GM12878 (cell line): ENCODE measurements at regions not wholly inside any gene's neighbourhood (a gene's known extent, or its start where the extent isn't known, plus 50 kb on each side); places are given as distances from the start of the nearest gene placed in this dataset.

Source experiments
- ATAC-seq: fragments of 200-7000 bp; cut with Tn5 transposase; 3 replicates; pipeline ENCODE4 v1.9.1; 2020; ENCODE audit warnings: mild to moderate bottlenecking, moderate library complexity
- BruUV-seq: library from RNA; stranded (reverse); fragments of 400-500 nt; replicated peaks from 2 replicates; lab custom pipeline; 2021; lab: Mats Ljungman, UMichigan
- CTCF ChIA-PET: fragments of 300-600 bp; sonication (Branson Sonifier 250); formaldehyde crosslinking; extraction: SDS; loops from one replicate; lab custom pipeline; 2021; ENCODE audit warnings: inconsistent platforms; lab: Yijun Ruan, JAX
- POLR2A ChIA-PET: fragments of 350-600 bp; formaldehyde crosslinking; extraction: SDS; loops from one replicate; lab custom pipeline; 2021; ENCODE audit warnings: inconsistent platforms; lab: Charles Lee
- RAD21 ChIA-PET: fragments of 300-600 bp; sonication (Branson Sonifier 250); formaldehyde crosslinking; loops from one replicate; lab custom pipeline; 2023; ENCODE audit warnings: antibody characterized with exemption; ENCODE audit not compliant: unreplicated experiment; lab: Charles Lee
- SMC1A ChIA-PET: fragments of 300-600 bp; sonication (Branson Sonifier 250); formaldehyde crosslinking; loops from one replicate; lab custom pipeline; 2023; ENCODE audit not compliant: unreplicated experiment, uncharacterized antibody; lab: Charles Lee
- DNase-seq: peaks from one replicate; pipeline ENCODE4 v3.0.0-alpha.2; 2011; ENCODE audit warnings: low read depth, low spot score
- FAIRE-seq: peaks from 3 replicates; lab custom pipeline; 2011; peaks lifted over from hg19 to GRCh38; lab: Jason Lieb, UNC
- H2AFZ ChIP-seq: 2 replicates; pipeline ENCODE4 v1.6.0; 2011; ENCODE audit warnings: low read depth, low read length, control low read depth; ENCODE audit not compliant: control insufficient read depth
- H3K27ac ChIP-seq: 2 replicates; pipeline ENCODE4 v1.5.1; 2011; ENCODE audit warnings: control low read depth; ENCODE audit not compliant: control insufficient read depth, insufficient read depth
- H3K27me3 ChIP-seq, 2 experiments: replicated peaks in 1 of 2; 2 replicates each; pipeline versions ENCODE4 v1.6.0 to v1.6.1; 2011; ENCODE audit warnings: low read length in 1 of 2; ENCODE audit not compliant: control insufficient read depth in 2 of 2, insufficient read depth in 2 of 2
- H3K36me3 ChIP-seq, 2 experiments: 2 replicates each; pipeline ENCODE4 v1.5.1; 2011; ENCODE audit warnings: low read length in 1 of 2; ENCODE audit not compliant: control insufficient read depth in 2 of 2, insufficient read depth in 2 of 2
- H3K4me1 ChIP-seq: 2 replicates; pipeline ENCODE4 v1.6.1; 2011; ENCODE audit warnings: mild to moderate bottlenecking, low read length, moderate library complexity, mixed read lengths; ENCODE audit not compliant: control insufficient read depth, insufficient read depth
- H3K4me2 ChIP-seq: 2 replicates; pipeline ENCODE4 v1.6.0; 2011; ENCODE audit warnings: control low read depth; ENCODE audit not compliant: control insufficient read depth, insufficient read depth
- H3K4me3 ChIP-seq: fragments of 200-600 bp; sonication (generic); 2 replicates; pipeline ENCODE4 v1.5.1; 2016
- H3K79me2 ChIP-seq: 2 replicates; pipeline ENCODE4 v1.6.0; 2011; ENCODE audit warnings: low read length; ENCODE audit not compliant: control insufficient read depth, insufficient read depth
- H3K9ac ChIP-seq: 2 replicates; pipeline ENCODE4 v1.8.0; 2011; ENCODE audit warnings: low read length, control low read depth, mixed read lengths; ENCODE audit not compliant: control insufficient read depth, insufficient read depth
- H3K9me3 ChIP-seq: replicated peaks from 3 replicates; pipeline ENCODE4 v1.5.1; 2011; ENCODE audit warnings: mild to moderate bottlenecking, low read length; ENCODE audit not compliant: control insufficient read depth, insufficient read depth
- H4K20me1 ChIP-seq: 2 replicates; pipeline ENCODE4 v1.6.0; 2011; ENCODE audit not compliant: control insufficient read depth, insufficient read depth
- CHD2 ChIP-seq: IDR thresholded peaks from 2 replicates; pipeline ENCODE4 v1.6.1; 2011; ENCODE audit warnings: low read depth, low read length, improper control_type of control experiment, borderline replicate concordance
- CREB1 ChIP-seq: IDR thresholded peaks from 2 replicates; pipeline ENCODE4 v1.6.1; 2012; ENCODE audit warnings: low read depth, mild to moderate bottlenecking, inconsistent platforms
- CTCF ChIP-seq, 3 experiments: IDR thresholded peaks in 2 of 3; conservative IDR thresholded peaks in 1 of 3; 2 replicates each; pipeline ENCODE4 v1.5.1; 2011; ENCODE audit warnings: low read depth in 3 of 3, low read length in 3 of 3, mild to moderate bottlenecking in 3 of 3, control low read depth in 2 of 3, moderate library complexity in 2 of 3, inconsistent platforms in 1 of 3, mixed read lengths in 1 of 3; ENCODE audit not compliant: control insufficient read depth in 2 of 3, insufficient read depth in 1 of 3; ENCODE audit errors: extremely low read depth in 1 of 3
- E4F1 ChIP-seq: fragments of 450-650 bp; IDR thresholded peaks from 2 replicates; pipeline ENCODE4 v1.6.1; 2018; ENCODE audit warnings: borderline replicate concordance, mild to moderate bottlenecking; ENCODE audit not compliant: partially characterized antibody
- IKZF2 ChIP-seq, 2 experiments: fragments of 450-650 bp; IDR thresholded peaks; 2 replicates each; pipeline ENCODE4 v1.6.1; 2017; ENCODE audit warnings: mild to moderate bottlenecking in 2 of 2, moderate library complexity in 2 of 2
- PAX5 ChIP-seq: IDR thresholded peaks from 2 replicates; pipeline ENCODE4 v1.6.1; 2011; ENCODE audit warnings: low read depth, low read length, borderline replicate concordance
- PKNOX1 ChIP-seq: fragments of 450-650 bp; IDR thresholded peaks from 2 replicates; pipeline ENCODE4 v1.6.1; 2016; ENCODE audit warnings: mild to moderate bottlenecking
- RCOR1 ChIP-seq: conservative IDR thresholded peaks from 2 replicates; pipeline ENCODE4 v1.6.1; 2012; ENCODE audit warnings: low read depth, low read length, improper control_type of control experiment
- SUZ12 ChIP-seq: fragments of 200-600 bp; sonication (generic); IDR thresholded peaks from one replicate; pipeline ENCODE4 v1.6.1; 2018; ENCODE audit warnings: antibody characterized with exemption, mild to moderate bottlenecking; ENCODE audit not compliant: unreplicated experiment
- WGBS: methylation state at CpG from one replicate; pipeline ENCODE4 v1.1.6; 2016; ENCODE audit warnings: low lambda C conversion rate; ENCODE audit not compliant: insufficient replicate concordance, insufficient coverage; ENCODE audit errors: missing lambda C conversion rate; 5-methylcytosine and 5-hydroxymethylcytosine counted together
- in situ Hi-C: fragments of 300-500 bp; cut with MboI; formaldehyde crosslinking; loops from 9 replicates; pipeline ENCODE4 v1.14.3; 2018; ENCODE audit warnings: mixed read lengths
- intact Hi-C: fragments of 100-400 bp; cut with micrococcal nuclease; formaldehyde crosslinking; loops from one replicate; pipeline ENCODE4 v1.14.2; 2022; ENCODE audit not compliant: unreplicated experiment

GRCh38 chr17:74008196-74008595, 195.3 kb upstream of the RPL38 start:
- FAIRE-seq = no peak
- peak; percentile 21 to 29 (median 27); a peak in 4 of 6 replicates for TF ChIP-seq CTCF (IDR thresholded peaks at IDR 0.05 in 2 of 3, conservative IDR thresholded peaks at IDR 0.05 in 1 of 3; ENCODE audit: control insufficient read depth in 2 of 3, extremely low read depth in 1 of 3, insufficient read depth in 1 of 3, low read depth in 3 of 3, low read length in 3 of 3)
- no peak for TF ChIP-seq PAX5
- TF ChIP-seq, all 136 proteins: peak for 1
- Histone ChIP-seq H3K9ac (no peak overlapping the region), H3K4me2 (no peak overlapping the region), H3K79me2 (no peaks in the 10 kb centered on the region), H4K20me1 (no peaks in the 10 kb centered on the region), H3K4me1 (no peaks in the 10 kb centered on the region), H3K27ac (no peak overlapping the region), H3K27me3 (peaks cover 5 to 8% of the 10 kb centered on the region in 2 experiments; a peak in 3 of 4 replicates), H3K4me3 (no peak overlapping the region), H3K9me3 (no peaks in the 10 kb centered on the region), H2AFZ (no peak overlapping the region), H3K36me3 (no peaks in the 10 kb centered on the region)
- ChIA-PET RAD21 (no interaction called here), SMC1A (no interaction called here), CTCF (interaction anchor here (0.7 kb wide), 1 partner anchor 11 kb away, joined by 3 read pairs; no protein-coding TSS in a partner anchor), POLR2A (no interaction called here)
- WGBS = 20% methylated on average over 10 of the region's 10 CpGs
- BruUV-seq = no TSS peak
- no peak for DNase-seq
- intact Hi-C loops (no loop called here), in situ Hi-C loops (no loop called here)
- no peak for ATAC-seq

- H3K79me2 ChIP-seq = no peaks in the 10 kb centered on the region
- no peak overlapping the region for H3K9ac ChIP-seq
- intact Hi-C loops = no loop called here
- no peak overlapping the region for H3K4me3 ChIP-seq
- H3K27me3 ChIP-seq = peaks cover 5 to 8% of the 10 kb centered on the region in 2 experiments; a peak in 3 of 4 replicates
- ChIA-PET POLR2A (no interaction called here), SMC1A (no interaction called here)
- no peaks in the 10 kb centered on the region for H3K36me3 ChIP-seq
- H3K4me2 ChIP-seq = no peak overlapping the region
- no TSS peak for BruUV-seq
- H4K20me1 ChIP-seq = no peaks in the 10 kb centered on the region
- no peaks in the 10 kb centered on the region for H3K9me3 ChIP-seq
- no peak for TF ChIP-seq E4F1
- TF ChIP-seq CREB1 = no peak
- TF ChIP-seq RCOR1 = no peak
- TF ChIP-seq SUZ12 = no peak
- TF ChIP-seq PKNOX1 = no peak
- no peak for TF ChIP-seq CHD2
- TF ChIP-seq IKZF2 (IDR thresholded peaks at IDR 0.05) = no peak
- TF ChIP-seq, all 136 proteins: peak for 0
- FAIRE-seq (no peak), ATAC-seq (no peak), DNase-seq (no peak)
- in situ Hi-C loops = no loop called here
- ChIA-PET RAD21 (no interaction called here), CTCF (interaction anchor here (0.7 kb wide), 2 partner anchors 12 to 52 kb away, joined by 3 read pairs; no protein-coding TSS in a partner anchor)
- 13% methylated on average over 8 of the region's 8 CpGs for WGBS
- Histone ChIP-seq H2AFZ (no peak overlapping the region), H3K4me1 (no peaks in the 10 kb centered on the region), H3K27ac (no peak overlapping the region)
These were observed 194.3 kb upstream of the RPL38 start for GRCh38 chr17:74009056-74009625.
